Vagina (tissue), 2 donors: ENCODE measurements at regions not wholly inside any gene's neighbourhood (a gene's known extent, or its start where the extent isn't known, plus 50 kb on each side); places are given as distances from the start of the nearest gene placed in this dataset.

Source experiments
- CTCF ChIP-seq, 3 experiments: fragments of 450-650 bp in 2 of 3; fragments of 200-600 bp in 1 of 3; sonication (generic) in 1 of 3; IDR thresholded peaks; one replicate each; pipeline ENCODE4 v1.5.1; 2017 to 2019; ENCODE audit warnings: antibody characterized with exemption in 3 of 3, mild to moderate bottlenecking in 2 of 3, moderate library complexity in 2 of 3
- POLR2AphosphoS5 ChIP-seq, 2 donors: sonication (generic); formaldehyde crosslinking; IDR thresholded peaks; one replicate each; pipeline ENCODE4 v1.9.0; 2017; ENCODE audit warnings: antibody characterized with exemption in 2 of 2, mild to moderate bottlenecking in 2 of 2, low read depth in 1 of 2; ENCODE audit not compliant: insufficient read depth in 1 of 2

GRCh38 chr1:218058730-218059129 is 226.4 kb upstream of the RRP15 start:
- TF ChIP-seq POLR2AphosphoS5 (IDR thresholded peaks at IDR 0.05; ENCODE audit: insufficient read depth in 1 of 2, low read depth in 1 of 2): no peak
- TF ChIP-seq CTCF (IDR thresholded peaks at IDR 0.05): no peak
